ENCODE measurements at regions not wholly inside any gene's neighbourhood (a gene's known extent, or its start where the extent isn't known, plus 50 kb on each side); places are given as distances from the start of the nearest gene placed in this dataset.
"Not testable (repeated sequence)": the region's sequence is repeated elsewhere in the genome, so short reads cannot be mapped to it uniquely, and the experiment has no call there.

GRCh38 chr2:111606632-111607031 is 277.4 kb downstream of the ANAPC1 start:
- not testable (repeated sequence) for TF ChIP-seq ZNF274 (IDR thresholded peaks at IDR 0.05; ENCODE audit: low read depth, low read length); SUZ12 (IDR thresholded peaks at IDR 0.05; ENCODE audit: extremely low read depth, insufficient read depth, insufficient read length); YY1 (IDR thresholded peaks at IDR 0.05; ENCODE audit: insufficient read depth, insufficient read length)

All from NT2/D1 (cell line).